Activated T-cell treated with anti-CD3 and anti-CD28 coated beads, Interleukin-2, amount 50 U/mL, for 4 hours (primary cell): ENCODE measurements at regions not wholly inside any gene's neighbourhood (a gene's known extent, or its start where the extent isn't known, plus 50 kb on each side); places are given as distances from the start of the nearest gene placed in this dataset.

Source experiments
- ATAC-seq, 2 donors: fragments of 200-7000 bp; cut with Tn5 transposase; one replicate each; pipeline ENCODE4 v1.10.0; 2021
- DNase-seq: peaks from one replicate; pipeline ENCODE4 v3.0.0-alpha.2; 2020
- H3K27me3 Mint-ChIP-seq: one replicate; pipeline ENCODE4 v1.8.0; 2021; ENCODE audit warnings: low read depth, mixed read lengths
- H3K36me3 Mint-ChIP-seq: one replicate; pipeline ENCODE4 v1.8.0; 2022; ENCODE audit warnings: mixed read lengths; ENCODE audit not compliant: insufficient read depth
- H3K4me1 Mint-ChIP-seq: one replicate; pipeline ENCODE4 v1.8.0; 2021; ENCODE audit warnings: low read depth, mixed read lengths
- H3K4me3 Mint-ChIP-seq: one replicate; pipeline ENCODE4 v1.8.0; 2021; ENCODE audit warnings: mild to moderate bottlenecking, moderate library complexity, mixed read lengths
- H3K9me3 Mint-ChIP-seq: one replicate; pipeline ENCODE4 v1.8.0; 2021; ENCODE audit warnings: mixed read lengths

GRCh38 chrX:10759141-10759799 lies 138.9 kb upstream of the MID1 start:
- ATAC-seq, result no peak
- Mint-ChIP-seq H3K9me3 (no peaks in the 10 kb centered on the region), H3K27me3 (no peaks in the 10 kb centered on the region), H3K4me3 (no peak overlapping the region), H3K36me3 (no peaks in the 10 kb centered on the region), H3K4me1 (no peaks in the 10 kb centered on the region)
- DNase-seq, result no peak

DNA sequence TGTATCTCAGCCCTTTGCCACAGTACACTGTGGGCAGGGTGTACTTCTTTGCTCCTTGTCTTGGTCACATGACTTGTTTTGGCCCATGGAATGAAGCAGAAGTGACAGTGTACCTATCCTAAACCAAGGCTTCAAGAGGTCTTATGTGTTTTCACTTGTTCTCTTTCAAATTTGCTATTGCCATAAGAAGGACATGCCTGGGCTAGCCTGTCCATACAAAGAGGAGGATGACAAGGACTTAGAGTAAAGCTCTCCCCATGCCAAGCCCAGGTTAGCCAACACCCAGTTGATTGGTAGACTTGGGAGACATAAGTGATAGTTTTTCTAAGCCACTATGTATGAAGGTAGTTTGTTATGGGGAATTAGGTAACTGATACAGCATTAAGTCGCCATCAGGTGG lies 141.1 kb upstream of the MID1 start:
- ATAC-seq (no peak), DNase-seq (no peak)
- H3K27me3 Mint-ChIP-seq, result no peaks in the 10 kb centered on the region
- H3K36me3 Mint-ChIP-seq, result no peaks in the 10 kb centered on the region
- H3K4me3 Mint-ChIP-seq, result no peak overlapping the region
- no peaks in the 10 kb centered on the region for H3K4me1 Mint-ChIP-seq
- no peaks in the 10 kb centered on the region for H3K9me3 Mint-ChIP-seq

- Mint-ChIP-seq H3K36me3 (no peaks in the 10 kb centered on the region), H3K4me1 (no peaks in the 10 kb centered on the region), H3K4me3 (no peak overlapping the region), H3K27me3 (no peaks in the 10 kb centered on the region), H3K9me3 (no peaks in the 10 kb centered on the region)
- no peak for ATAC-seq
- DNase-seq, result no peak
Measured at GRCh38 chrX:10769195-10769594, 148.8 kb upstream of the MID1 start.

- no peak for DNase-seq
- H3K36me3 Mint-ChIP-seq, result no peaks in the 10 kb centered on the region
Measured at GRCh38 chrX:10769696-10770619, 149.6 kb upstream of the MID1 start.

DNA sequence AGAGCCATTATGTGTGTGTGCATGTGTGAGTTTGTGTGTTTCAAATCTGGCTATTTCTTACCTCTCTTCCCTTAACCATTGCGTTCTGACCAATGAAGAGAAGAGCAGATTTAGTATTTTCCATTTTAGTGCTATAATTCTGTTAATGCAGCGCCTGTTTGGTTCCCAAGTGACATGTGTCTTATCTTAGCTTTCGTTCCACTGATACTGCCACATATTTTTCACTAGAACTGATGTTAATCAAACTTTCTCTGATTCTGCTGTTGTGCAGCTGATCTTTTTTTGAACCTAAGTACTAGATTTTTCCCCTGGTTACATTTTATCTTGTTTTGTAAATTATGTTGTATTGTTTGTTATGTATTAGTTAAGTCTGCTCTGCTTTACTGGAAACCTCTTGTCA lies 152.9 kb upstream of the MID1 start:
- ATAC-seq (no peak), DNase-seq (no peak)
- Mint-ChIP-seq H3K4me3 (no peak overlapping the region), H3K27me3 (no peaks in the 10 kb centered on the region), H3K36me3 (no peaks in the 10 kb centered on the region), H3K4me1 (no peaks in the 10 kb centered on the region), H3K9me3 (no peaks in the 10 kb centered on the region)

More at GRCh38 chrX:10769696-10770619, 149.6 kb upstream of the MID1 start:
- no peak overlapping the region for H3K4me3 Mint-ChIP-seq
- H3K27me3 Mint-ChIP-seq, result no peaks in the 10 kb centered on the region
- H3K9me3 Mint-ChIP-seq, result no peaks in the 10 kb centered on the region
- no peaks in the 10 kb centered on the region for H3K4me1 Mint-ChIP-seq
- ATAC-seq, result no peak

- DNase-seq (no peak), ATAC-seq (no peak)
- Mint-ChIP-seq H3K4me1 (no peaks in the 10 kb centered on the region), H3K4me3 (no peak overlapping the region), H3K27me3 (no peaks in the 10 kb centered on the region), H3K9me3 (no peaks in the 10 kb centered on the region), H3K36me3 (no peaks in the 10 kb centered on the region)
Measured at GRCh38 chrX:10781847-10782530, 161.6 kb upstream of the MID1 start.

DNA sequence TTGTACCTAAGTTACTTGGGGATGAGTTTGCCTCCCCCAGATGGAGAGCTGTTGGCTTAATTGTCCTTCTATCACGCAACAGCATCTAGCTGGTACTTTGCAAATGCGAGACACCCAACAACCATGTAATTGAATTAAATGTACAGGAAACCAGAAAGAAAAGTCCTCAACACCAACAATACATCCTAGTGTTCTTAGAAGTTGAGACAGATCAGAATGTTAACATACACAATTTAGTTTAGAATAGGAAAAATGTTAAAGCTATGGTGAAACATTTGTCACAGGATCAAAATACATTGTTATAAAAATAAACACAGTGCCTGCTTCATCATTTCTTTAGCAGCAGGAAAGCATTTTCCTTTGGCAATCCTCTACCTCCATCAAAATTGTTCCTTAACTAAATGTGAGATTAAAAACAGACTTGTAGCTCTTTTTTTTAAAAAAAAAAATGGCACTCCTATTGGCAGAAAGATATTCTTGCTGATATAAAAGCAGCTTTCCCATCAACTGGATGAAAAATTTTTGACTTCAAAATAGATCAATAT lies 163.1 kb upstream of the MID1 start:
- no peak for ATAC-seq

DNA sequence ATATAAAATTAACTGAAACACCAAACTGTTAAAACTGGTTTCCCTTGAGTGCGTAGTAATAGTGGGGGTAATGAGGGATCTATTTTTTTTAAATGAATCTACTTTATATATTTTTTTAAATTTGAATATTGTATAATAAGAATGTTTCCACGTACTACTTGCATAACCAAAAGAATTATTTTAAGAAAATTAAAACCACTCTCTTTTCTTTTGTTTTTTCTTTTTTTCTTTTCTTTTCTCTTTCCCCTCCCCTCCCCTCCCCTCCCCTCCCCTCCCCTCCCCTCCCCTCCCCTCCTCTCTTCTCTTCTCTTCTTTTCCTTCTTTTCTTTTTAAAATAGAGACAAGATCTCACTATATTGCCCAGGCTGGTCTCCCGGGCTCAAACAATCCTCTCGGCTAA lies 166.9 kb upstream of the MID1 start:
- Mint-ChIP-seq H3K27me3 (no peaks in the 10 kb centered on the region), H3K4me1 (no peaks in the 10 kb centered on the region), H3K36me3 (no peaks in the 10 kb centered on the region), H3K9me3 (no peaks in the 10 kb centered on the region), H3K4me3 (no peak overlapping the region)
- DNase-seq, result no peak
- no peak for ATAC-seq

More for the DNA sequence above, 163.1 kb upstream of the MID1 start:
- no peak for DNase-seq
- Mint-ChIP-seq H3K36me3 (no peaks in the 10 kb centered on the region), H3K27me3 (no peaks in the 10 kb centered on the region), H3K4me3 (no peak overlapping the region), H3K9me3 (no peaks in the 10 kb centered on the region), H3K4me1 (no peaks in the 10 kb centered on the region)

DNA sequence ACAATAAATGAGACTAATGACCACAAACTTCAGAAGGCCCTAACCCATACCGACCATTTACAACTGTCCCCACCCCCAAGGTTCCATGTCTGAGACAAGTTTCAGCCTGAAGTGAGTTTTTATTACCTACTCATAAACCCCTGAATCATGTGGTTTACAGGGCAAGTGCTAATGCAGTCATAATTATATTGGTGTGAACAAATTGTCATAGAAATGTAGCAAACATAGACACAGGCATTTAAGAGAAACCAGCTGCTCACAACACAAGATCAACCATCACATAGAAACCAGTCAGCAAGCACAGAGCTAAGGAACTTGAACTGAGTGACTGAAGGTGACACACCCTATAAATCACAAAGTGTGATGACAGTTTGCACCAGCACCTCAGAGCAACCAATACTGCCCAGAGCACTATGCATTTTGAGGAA lies 173.8 kb upstream of the MID1 start:
- no peaks in the 10 kb centered on the region for H3K36me3 Mint-ChIP-seq
- DNase-seq (no peak), ATAC-seq (no peak)
- H3K4me1 Mint-ChIP-seq, result no peaks in the 10 kb centered on the region
- no peaks in the 10 kb centered on the region for H3K27me3 Mint-ChIP-seq
- no peaks in the 10 kb centered on the region for H3K9me3 Mint-ChIP-seq
- no peak overlapping the region for H3K4me3 Mint-ChIP-seq

GRCh38 chrX:10795721-10796120 lies 175.3 kb upstream of the MID1 start:
- Mint-ChIP-seq H3K9me3 (no peaks in the 10 kb centered on the region), H3K4me1 (no peaks in the 10 kb centered on the region), H3K4me3 (no peak overlapping the region), H3K27me3 (no peaks in the 10 kb centered on the region), H3K36me3 (no peaks in the 10 kb centered on the region)
- ATAC-seq (no peak), DNase-seq (no peak)

GRCh38 chrX:10797466-10797865 lies 177.1 kb upstream of the MID1 start:
- ATAC-seq (no peak), DNase-seq (no peak)
- Mint-ChIP-seq H3K27me3 (no peaks in the 10 kb centered on the region), H3K9me3 (no peaks in the 10 kb centered on the region), H3K36me3 (no peaks in the 10 kb centered on the region), H3K4me1 (no peaks in the 10 kb centered on the region), H3K4me3 (no peak overlapping the region)

GRCh38 chrX:10798041-10798440 lies 177.7 kb upstream of the MID1 start:
- Mint-ChIP-seq H3K36me3 (no peaks in the 10 kb centered on the region), H3K27me3 (no peaks in the 10 kb centered on the region), H3K9me3 (no peaks in the 10 kb centered on the region), H3K4me3 (no peak overlapping the region), H3K4me1 (no peaks in the 10 kb centered on the region)
- DNase-seq (no peak), ATAC-seq (no peak)

DNA sequence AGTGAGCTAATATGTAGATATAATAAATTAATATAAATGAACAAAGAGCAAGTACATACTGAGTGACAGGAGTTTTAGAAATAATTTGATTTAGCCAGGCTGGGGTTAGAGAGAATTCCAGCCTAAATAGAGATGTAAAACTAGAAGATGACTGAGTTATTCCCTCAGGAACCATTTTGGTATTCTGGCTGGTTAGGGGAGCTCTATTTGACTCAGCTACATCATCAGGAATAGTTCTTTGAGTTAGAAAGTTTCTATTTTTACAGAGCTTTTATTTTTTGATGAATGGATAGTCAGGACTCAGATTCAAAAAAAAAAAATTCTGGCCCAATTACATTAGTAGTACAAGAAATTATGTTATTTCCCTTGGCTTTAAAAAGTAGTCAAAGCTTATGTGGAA lies 180.4 kb upstream of the MID1 start:
- Mint-ChIP-seq H3K4me3 (no peak overlapping the region), H3K36me3 (no peaks in the 10 kb centered on the region)

DNA sequence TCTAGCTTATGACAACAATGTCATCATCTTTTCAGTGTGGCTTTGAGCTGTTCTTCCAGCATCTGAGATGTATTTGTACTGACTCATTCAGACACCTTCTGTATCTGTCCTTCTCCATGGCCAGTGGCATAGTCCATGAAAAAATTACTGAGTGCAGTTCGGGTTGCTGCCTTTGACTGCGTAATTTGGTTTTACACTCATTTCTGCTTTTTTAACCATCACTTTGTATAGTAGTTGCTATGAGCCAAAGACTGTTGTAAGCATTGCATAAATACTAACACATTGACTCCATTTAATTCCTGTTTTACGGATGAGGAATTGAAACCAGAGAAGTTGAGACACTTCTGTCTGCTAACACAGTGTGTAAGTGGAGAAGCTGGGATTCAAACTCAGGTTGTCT lies 190.7 kb upstream of the MID1 start:
- DNase-seq (no peak), ATAC-seq (no peak)
- Mint-ChIP-seq H3K36me3 (no peaks in the 10 kb centered on the region), H3K4me1 (no peaks in the 10 kb centered on the region), H3K9me3 (peaks cover 4% of the 10 kb centered on the region), H3K27me3 (no peaks in the 10 kb centered on the region), H3K4me3 (no peak overlapping the region)

More for the DNA sequence above, 180.4 kb upstream of the MID1 start:
- Mint-ChIP-seq H3K9me3 (peaks cover 4% of the 10 kb centered on the region), H3K27me3 (no peaks in the 10 kb centered on the region), H3K4me1 (no peaks in the 10 kb centered on the region)
- DNase-seq (no peak), ATAC-seq (no peak)
